Liver (tissue), 3 donors: ENCODE measurements at regions not wholly inside any gene's neighbourhood (a gene's known extent, or its start where the extent isn't known, plus 50 kb on each side); places are given as distances from the start of the nearest gene placed in this dataset.

ENCODE experiments used
- GABPA ChIP-seq, 2 donors: IDR thresholded peaks in 1 of 2; conservative IDR thresholded peaks in 1 of 2; 2 replicates each; pipeline ENCODE4 v1.6.1; 2016; ENCODE audit warnings: antibody characterized with exemption in 2 of 2, mild to moderate bottlenecking in 1 of 2, moderate library complexity in 1 of 2
- JUND ChIP-seq, 2 donors: IDR thresholded peaks; 2 replicates each; pipeline ENCODE4 v1.6.1; 2016; ENCODE audit warnings: antibody characterized with exemption in 2 of 2
- RAD21 ChIP-seq, 2 donors: IDR thresholded peaks; 2 replicates each; pipeline ENCODE4 v1.6.1; 2016; ENCODE audit warnings: antibody characterized with exemption in 2 of 2, mild to moderate bottlenecking in 2 of 2
- SP1 ChIP-seq: IDR thresholded peaks from 2 replicates; pipeline ENCODE4 v1.6.1; 2018; ENCODE audit warnings: antibody characterized with exemption, mild to moderate bottlenecking
- YY1 ChIP-seq: IDR thresholded peaks from 2 replicates; pipeline ENCODE4 v1.6.1; 2016; ENCODE audit warnings: antibody characterized with exemption, mild to moderate bottlenecking
- TF ChIP-seq, protein P1 (sequence below): fragments of 150-350 bp; IDR thresholded peaks from 2 replicates; pipeline ENCODE4 v1.5.1; 2017; ENCODE audit warnings: improper control_type of control experiment, low read depth, low read length; ENCODE audit not compliant: missing input control
- TF ChIP-seq, protein P2 (sequence below): IDR thresholded peaks from 2 replicates; pipeline ENCODE4 v1.6.1; 2016; ENCODE audit warnings: antibody characterized with exemption, mild to moderate bottlenecking
- TF ChIP-seq, protein P3 (sequence below): IDR thresholded peaks from 2 replicates; pipeline ENCODE4 v1.6.1; 2016; ENCODE audit warnings: antibody characterized with exemption
- donor health status: healthy.
- donor health status: healthy.

DNA sequence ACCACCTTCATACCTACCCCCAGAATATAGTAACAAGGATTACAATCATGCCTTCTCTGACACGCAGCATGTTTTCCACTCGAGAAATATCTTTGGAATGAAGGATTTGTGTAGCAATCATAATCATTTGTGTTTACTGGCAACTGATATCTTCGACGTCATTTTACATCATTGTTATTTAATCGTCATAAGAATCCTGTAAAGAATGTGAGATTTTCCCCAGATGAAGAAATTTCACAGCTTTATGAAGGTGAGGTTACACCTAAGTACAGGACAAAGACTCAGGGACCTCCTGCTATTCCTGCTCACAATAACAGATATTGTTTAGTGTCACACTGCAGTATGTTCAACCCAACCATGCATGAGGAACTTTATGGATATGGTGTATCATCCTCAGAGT, 198.2 kb upstream of the LDB2 start:
- TF ChIP-seq, protein P1, sequence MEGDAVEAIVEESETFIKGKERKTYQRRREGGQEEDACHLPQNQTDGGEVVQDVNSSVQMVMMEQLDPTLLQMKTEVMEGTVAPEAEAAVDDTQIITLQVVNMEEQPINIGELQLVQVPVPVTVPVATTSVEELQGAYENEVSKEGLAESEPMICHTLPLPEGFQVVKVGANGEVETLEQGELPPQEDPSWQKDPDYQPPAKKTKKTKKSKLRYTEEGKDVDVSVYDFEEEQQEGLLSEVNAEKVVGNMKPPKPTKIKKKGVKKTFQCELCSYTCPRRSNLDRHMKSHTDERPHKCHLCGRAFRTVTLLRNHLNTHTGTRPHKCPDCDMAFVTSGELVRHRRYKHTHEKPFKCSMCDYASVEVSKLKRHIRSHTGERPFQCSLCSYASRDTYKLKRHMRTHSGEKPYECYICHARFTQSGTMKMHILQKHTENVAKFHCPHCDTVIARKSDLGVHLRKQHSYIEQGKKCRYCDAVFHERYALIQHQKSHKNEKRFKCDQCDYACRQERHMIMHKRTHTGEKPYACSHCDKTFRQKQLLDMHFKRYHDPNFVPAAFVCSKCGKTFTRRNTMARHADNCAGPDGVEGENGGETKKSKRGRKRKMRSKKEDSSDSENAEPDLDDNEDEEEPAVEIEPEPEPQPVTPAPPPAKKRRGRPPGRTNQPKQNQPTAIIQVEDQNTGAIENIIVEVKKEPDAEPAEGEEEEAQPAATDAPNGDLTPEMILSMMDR: no peak
- TF ChIP-seq YY1: no peak
- TF ChIP-seq, protein P2, sequence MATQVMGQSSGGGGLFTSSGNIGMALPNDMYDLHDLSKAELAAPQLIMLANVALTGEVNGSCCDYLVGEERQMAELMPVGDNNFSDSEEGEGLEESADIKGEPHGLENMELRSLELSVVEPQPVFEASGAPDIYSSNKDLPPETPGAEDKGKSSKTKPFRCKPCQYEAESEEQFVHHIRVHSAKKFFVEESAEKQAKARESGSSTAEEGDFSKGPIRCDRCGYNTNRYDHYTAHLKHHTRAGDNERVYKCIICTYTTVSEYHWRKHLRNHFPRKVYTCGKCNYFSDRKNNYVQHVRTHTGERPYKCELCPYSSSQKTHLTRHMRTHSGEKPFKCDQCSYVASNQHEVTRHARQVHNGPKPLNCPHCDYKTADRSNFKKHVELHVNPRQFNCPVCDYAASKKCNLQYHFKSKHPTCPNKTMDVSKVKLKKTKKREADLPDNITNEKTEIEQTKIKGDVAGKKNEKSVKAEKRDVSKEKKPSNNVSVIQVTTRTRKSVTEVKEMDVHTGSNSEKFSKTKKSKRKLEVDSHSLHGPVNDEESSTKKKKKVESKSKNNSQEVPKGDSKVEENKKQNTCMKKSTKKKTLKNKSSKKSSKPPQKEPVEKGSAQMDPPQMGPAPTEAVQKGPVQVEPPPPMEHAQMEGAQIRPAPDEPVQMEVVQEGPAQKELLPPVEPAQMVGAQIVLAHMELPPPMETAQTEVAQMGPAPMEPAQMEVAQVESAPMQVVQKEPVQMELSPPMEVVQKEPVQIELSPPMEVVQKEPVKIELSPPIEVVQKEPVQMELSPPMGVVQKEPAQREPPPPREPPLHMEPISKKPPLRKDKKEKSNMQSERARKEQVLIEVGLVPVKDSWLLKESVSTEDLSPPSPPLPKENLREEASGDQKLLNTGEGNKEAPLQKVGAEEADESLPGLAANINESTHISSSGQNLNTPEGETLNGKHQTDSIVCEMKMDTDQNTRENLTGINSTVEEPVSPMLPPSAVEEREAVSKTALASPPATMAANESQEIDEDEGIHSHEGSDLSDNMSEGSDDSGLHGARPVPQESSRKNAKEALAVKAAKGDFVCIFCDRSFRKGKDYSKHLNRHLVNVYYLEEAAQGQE: no peak
- TF ChIP-seq, protein P3, sequence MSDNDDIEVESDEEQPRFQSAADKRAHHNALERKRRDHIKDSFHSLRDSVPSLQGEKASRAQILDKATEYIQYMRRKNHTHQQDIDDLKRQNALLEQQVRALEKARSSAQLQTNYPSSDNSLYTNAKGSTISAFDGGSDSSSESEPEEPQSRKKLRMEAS: no peak
- no peak for TF ChIP-seq RAD21 (IDR thresholded peaks at IDR 0.05)
- no peak for TF ChIP-seq GABPA (IDR thresholded peaks at IDR 0.05 in 1 of 2, conservative IDR thresholded peaks at IDR 0.05 in 1 of 2)
- no peak for TF ChIP-seq SP1
- no peak for TF ChIP-seq JUND (IDR thresholded peaks at IDR 0.05)
